GM19455 (cell line): ENCODE measurements at regions not wholly inside any gene's neighbourhood (a gene's known extent, or its start where the extent isn't known, plus 50 kb on each side); places are given as distances from the start of the nearest gene placed in this dataset.

Source experiments
- ATAC-seq: cut with Tn5 transposase; IDR thresholded peaks from one replicate; pipeline ENCODE4 v1.9.1; 2021; ENCODE audit not compliant: unreplicated experiment

DNA sequence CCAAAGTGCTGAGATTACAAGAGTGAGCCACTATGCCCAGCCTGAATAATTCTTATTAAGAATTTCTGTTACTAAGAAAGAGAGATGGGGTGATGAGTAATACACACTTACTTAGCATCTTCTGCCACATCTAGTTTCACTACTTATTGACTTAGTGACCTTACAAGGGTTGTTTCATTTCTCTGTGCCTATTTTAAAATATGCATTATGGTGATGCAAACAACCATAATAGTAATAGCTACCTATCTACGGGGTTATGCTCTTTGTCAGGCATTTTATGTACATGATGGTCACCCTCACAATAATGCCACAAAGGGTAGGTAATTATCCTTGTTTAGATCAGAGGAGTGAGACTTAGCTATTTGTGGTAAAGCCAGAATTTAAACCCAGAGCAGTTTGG lies 499.0 kb upstream of the SGCD start:
- ATAC-seq, result peak; percentile 93

DNA sequence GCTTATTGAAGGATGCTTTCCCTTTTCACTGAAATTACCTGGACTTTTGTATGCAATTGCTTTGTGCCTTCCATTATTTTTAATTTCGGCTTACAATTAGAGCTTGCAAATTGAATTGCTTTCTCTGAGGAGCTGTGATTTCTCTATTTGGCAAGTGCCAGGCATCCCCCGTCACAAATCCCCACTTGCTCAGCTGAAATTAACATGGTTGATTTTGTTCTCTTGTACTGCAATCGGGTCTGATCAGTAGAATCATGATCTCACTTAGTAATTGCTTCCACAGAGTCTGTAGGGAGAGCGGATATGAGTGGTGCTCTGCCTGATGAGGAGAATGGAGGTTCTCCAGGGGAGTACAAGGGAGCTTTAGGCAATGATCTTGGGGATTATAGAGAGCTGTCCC lies 495.5 kb upstream of the SGCD start:
- ATAC-seq, result no peak

DNA sequence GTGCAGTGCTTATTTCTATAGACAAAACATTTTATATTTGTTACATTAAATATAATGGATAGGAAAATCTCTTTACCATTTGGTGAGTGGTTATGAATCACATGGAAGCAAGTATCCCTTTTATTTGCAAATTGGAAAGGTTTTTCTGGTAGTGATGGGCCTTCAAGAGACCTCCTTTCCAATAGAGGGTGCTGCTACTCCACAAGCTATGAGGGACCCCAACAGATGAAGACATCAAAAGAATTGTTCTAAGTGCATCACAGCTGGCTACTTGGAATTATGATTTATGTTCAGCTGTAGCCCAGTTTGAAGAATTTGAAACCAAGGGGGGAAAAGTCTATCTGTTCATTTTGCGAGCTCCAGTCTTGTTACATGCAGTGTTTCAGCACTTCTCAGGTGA lies 493.7 kb upstream of the SGCD start:
- ATAC-seq, result no peak

DNA sequence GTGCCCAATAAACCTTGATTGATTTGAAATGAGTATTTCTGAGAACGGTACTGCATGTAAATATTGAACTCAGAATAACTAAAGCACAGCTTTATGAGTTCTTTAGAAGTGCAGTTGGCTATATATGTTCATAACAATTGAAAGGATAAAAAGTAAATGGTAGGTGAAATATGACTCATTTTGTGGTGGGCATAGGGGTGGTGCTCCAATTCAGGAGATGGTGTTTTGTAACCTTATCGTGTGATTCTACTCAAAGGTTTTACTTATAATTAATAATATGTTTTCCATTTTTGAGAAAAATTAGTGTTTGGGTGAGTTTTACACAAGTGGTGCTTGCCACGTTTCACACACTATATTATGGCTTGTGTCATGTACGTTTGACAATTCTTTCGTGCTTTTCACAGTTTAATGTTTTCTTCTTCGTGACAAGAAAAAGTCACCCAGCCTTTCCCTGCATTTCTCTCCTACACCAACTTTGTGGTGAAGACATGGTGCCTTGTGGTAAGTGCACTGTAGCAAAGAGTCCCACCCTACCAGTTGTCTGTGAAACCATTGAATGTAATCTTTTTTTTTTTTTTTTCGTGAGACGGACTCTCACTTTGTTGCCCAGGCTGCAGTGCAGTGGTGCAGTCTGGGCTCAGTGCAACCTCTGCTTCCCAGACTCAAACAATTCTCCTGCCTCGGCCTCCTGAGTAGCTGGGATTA lies 492.5 kb upstream of the SGCD start:
- no peak for ATAC-seq

DNA sequence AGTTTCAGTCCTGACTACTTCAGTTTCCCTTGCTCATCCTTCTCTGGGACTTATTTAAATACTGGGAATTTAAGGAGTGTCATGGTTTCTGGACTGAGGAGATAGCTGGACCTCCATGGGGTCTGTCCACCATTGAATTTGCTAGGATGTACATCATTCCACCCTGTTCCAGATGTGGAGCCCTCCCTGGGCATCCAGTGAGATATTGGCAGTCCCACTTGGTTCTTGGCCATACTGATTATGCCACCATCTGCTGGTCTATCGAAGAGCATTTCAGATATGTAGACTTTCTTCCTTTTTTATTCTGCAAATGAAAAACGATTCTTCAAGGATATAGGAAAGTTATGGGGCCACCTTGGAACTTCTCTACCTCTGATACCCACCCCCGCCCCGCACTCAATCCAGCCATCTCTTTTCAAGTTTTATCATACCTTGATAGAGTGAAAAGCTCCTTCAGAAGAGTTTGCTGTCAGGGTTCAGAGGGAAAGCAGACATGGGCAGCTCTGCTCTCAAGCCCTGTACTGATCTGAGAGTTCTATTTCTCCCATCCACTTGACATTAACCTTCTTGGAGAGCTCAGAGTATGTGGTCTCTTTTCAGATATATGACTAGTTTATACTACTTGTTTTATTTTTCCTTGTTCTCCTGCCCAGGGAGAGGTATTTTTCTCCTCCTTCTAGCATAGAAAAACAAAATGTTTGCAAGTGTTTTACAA lies 490.7 kb upstream of the SGCD start:
- no peak for ATAC-seq

DNA sequence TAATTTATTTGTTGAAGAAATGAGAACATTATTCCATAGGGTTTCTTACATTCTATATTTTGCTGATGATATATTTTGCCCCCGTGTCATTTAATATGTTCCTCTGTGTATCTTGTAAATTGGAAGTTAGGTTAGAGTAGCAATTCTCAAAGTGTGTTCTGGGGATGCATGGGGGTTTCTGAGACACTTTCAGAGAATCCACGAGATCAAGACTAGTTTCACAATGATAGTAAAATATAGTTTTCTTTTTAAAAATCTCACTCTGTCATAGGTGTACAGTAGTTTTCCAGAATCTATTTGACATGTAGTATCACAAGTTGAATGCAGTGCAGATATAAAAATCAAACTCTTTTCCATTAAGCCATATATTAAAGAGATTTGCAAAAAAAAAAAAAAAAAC lies 488.6 kb upstream of the SGCD start:
- ATAC-seq, result no peak

DNA sequence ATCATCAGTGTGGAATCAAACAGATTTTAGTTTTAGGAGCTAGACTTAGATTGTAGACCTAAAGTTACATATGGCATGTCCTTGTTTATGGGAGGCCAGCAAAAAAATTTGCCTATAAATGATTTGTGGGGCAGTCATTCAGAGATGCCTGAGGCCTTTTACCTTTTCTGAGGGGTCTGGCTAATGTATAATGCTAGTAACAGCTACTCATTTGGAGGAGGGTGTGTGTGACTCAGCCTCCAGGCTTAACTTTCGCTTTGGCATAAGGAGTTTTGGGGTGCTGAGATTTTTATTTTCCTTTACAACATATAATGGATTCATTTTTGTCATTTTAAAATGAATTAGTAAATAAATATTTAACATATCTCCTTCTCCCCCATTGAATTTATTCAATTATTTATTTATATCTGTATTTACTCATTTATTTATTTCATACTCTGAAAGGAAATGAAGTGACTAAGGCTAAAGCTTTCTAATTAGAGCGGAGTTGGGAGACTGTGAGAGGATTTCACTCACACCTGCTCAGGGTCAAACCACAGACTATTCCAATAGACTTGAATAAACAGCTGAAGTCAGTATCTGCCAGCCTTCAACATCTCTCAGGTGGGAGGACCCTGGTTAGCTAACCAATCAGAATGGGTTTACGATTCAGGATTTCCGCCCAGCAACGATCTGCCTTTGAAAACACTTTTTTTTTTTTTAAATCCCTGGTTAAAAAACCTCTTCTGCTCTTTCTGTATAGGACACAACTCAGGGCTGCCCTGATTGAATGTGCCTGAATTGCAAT lies 487.5 kb upstream of the SGCD start:
- no peak for ATAC-seq

DNA sequence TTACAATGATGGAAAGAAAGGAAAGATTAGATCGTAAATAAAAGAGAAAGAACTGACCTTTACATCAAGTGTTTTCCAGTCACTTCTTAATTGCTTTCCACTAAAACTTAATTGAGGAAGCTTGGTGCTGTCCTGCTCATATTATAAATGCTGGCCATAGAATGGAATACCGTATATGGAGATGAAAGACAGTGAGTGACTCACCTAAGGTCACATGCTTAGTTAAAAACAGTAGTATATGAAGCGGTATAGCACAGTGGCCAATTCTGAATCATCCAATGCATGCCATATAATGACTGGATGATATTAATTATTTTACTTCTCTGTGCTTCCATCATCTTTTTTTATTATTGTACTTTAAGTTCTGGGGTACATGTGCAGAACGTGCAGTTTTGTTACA lies 482.4 kb upstream of the SGCD start:
- ATAC-seq, result no peak

DNA sequence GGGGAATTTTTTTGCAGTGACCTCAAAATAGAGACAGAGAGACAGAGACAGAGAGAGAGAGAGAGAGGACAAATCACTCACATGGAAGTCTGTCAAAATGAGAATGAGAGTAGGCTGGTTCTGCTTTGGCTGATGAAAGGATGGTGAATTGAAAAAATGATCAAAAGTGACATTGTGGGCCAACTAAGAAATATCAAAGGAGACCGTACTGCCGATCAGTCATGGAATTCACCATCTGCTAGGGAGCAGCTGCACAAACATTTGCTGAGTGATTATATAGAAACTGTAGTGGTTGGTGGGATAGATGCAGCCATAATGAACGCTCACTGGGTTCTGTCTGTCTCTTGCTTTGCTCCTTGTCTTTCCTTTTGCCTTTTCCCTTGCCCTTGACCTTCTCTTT lies 476.6 kb upstream of the SGCD start:
- no peak for ATAC-seq

DNA sequence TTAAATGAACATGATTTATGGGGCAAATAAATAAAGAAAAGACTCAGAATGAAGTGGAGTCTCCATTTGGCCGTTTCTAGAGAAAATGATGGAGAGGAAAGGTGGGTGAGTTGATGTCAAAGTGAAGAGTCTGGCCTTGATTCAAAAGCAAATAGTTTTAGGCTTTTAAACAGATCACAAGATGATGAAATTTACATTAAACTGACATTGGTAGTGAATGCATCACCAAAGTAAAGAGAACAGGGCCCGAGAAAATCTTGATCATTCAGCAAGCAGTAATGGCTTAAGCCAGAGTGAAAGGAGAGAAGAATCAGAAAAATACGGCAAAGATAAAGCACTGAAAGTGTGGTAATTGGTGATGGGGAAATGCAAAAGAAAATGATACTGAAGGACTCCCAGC lies 460.0 kb upstream of the SGCD start:
- no peak for ATAC-seq

DNA sequence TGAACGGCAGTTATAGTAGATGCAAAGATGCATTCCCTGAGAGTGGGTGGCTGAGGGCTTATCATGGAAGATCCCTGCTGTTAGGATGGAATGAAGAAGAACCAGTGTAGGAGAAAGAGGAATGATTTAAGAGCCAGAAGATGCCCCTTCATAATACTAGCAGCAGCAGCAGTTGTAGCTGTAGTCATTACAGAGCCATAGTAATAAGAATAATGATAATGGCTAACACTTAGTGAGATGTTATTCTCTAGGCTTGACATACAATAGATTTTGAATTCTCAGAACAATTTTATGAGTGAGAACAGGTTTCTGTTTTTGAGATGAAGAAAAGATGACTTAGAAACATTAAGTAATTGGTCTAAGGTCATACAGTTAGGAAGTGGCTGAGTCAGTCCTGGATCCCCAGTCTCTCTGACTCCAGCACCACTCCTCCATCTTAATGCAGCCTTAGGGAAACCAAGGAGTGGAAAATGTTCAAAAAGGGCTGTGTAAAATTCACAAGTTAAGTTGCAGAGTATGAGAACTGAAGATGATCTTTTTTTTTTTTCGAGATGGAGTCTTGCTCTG lies 459.4 kb upstream of the SGCD start:
- no peak for ATAC-seq

DNA sequence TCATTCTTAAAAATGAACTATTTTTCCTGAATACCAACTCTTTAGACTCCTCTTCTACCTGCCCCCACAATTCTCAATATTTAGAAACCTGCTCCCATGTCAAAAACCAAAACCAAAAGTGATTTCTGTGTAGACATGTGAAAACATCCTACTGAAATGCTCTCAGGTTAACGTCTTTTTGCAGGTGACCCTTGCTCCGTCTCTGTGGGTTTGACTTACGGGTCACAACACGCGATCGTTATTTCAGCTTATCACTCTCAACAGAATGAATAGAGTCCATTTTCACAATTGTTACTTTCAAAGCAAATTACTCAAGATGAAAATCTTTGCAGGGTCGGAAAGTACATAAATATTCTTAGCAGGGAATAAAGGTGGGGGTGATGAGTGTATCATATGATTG lies 456.3 kb upstream of the SGCD start:
- ATAC-seq, result no peak

DNA sequence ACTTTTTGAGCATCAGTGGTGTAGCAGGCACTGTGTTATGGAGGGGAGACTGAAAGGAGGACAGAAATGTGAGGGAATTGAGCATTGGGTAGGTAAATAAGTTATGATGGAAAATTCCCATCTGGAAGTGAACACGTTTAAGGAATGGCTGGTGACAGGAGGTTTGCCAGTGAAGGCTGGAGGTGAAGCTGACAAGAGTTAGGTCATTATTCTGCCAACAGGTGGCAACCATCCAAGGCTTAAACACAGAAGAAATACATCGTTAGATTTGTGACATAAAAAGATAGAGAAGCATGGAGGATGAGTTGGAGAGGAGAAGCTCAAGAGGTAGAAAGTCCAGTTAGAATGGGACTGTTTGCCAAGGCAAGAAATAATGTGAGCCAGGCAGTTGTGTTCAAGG lies 455.3 kb upstream of the SGCD start:
- ATAC-seq, result no peak

DNA sequence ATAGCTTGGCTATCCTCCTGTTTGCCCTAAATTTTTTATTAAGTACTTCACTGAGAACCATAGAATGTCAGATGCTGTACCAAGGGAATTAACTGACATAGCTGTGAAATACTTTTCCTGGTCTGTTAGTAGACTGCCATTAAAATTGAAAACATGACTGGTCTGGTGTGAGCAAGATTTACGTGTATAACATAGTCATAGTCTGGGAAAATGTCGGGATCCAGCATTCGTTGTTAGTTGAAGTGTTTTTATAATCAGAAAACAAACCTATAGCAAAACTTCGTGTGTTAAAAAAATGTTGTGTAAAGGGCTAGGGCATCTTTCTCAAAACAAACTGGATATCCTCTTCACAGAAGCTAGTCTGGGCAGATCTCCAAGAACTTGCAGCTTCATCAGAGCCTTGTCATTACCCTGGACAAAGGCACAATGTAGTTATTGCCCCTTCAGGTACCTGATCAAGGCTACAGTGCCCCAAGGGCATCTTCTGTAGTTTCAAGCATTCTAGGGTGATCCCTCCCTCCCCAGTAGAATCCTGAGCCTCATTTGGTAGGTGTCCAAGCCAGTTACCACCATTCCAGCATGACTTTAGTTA lies 454.2 kb upstream of the SGCD start:
- ATAC-seq, result no peak

DNA sequence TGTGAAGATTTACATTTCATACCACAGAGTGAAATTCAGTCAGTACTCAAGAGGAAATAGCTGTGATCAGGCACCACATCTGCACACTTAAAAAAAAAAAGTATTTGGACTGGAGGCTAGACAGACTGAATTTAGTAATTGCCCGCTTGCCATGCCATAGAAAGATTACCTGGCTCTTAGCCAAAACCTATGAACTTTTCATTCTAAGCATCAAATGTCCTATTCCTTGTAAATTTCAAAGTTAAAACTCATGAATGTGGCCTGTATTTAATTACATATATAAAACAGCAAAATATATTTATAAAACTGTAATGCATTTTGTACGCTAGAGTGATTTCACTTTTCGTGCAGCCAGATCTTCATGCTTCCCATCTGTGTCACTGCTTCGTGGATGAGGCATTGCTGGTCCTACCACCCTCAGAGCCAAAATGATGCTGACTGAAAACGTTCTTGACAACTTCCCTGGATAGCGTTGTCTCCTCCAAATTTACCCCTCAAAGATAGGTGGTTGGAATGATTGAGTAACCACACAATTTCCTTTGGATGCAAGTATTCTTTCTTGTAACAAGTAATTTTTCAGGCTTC lies 447.9 kb upstream of the SGCD start:
- ATAC-seq, result no peak

DNA sequence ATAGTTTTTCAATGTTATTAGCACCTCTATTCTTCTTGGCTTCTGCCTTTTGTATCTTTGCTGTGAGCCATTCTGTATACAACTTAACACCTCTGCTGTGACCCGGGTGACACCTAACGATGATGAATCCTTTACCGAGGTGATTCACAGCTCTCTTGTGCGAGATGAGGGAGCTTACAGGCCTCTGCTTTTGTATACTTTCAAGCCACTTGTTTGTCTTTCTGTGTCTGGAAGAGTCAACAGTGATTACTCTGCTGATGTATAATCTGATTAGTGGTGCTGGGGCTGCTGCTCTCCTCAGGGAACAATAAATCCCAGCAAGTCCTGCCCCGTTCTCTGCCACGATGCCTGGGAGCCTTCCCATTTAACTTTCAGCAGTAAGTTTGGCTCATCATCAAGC lies 442.9 kb upstream of the SGCD start:
- no peak for ATAC-seq

DNA sequence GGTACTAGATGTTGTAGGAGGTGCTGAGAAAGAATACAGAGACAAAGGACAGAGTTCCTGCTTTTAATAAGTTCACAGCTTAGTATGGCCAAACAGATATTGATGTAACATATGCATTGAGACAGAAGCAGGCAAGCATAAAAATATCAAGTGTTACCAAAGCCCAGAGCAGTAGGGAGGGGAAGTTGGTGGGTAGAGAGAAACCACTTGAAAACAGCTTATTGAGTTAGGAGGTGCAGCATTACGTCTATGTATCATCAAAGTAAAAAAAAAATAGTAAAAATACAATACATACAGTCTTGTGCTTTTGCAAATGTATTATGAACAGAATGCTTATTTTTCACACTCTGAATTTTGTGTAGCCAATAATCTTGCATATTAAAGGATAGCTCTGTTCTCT lies 441.8 kb upstream of the SGCD start:
- no peak for ATAC-seq

DNA sequence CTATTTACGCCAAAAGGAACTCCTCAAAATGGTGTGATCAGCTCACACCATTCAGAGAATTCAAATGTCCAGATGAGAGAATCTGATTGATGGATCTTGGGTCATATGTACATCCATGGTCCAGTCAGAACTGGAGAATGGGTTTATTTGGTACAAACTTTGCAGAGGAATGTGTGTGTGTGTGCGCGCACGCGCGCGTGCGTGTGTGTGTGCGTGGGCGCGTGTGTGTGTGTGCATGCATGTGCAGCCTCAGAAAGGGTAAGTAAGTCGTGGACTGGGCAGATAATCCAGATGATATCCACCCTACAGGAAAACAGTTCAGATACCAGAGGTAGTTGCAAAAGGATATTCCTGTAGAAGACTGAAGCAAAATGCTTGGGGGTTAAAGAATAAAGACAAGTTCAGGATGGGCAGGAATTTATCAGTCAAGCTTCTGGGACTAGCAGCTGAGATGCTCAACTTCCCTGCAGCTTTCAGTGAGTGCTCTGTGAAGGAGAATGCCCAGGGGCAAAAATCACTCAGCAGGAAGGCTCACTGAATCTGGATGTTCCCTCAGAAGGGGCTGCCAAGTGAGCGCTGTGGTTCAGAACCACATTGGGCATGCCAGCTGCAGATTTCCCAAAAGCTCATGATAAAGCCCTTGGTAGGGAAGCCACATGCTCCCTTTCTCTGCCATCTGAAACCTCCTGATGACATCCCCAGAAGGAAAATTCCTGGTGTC lies 440.5 kb upstream of the SGCD start:
- ATAC-seq, result no peak

DNA sequence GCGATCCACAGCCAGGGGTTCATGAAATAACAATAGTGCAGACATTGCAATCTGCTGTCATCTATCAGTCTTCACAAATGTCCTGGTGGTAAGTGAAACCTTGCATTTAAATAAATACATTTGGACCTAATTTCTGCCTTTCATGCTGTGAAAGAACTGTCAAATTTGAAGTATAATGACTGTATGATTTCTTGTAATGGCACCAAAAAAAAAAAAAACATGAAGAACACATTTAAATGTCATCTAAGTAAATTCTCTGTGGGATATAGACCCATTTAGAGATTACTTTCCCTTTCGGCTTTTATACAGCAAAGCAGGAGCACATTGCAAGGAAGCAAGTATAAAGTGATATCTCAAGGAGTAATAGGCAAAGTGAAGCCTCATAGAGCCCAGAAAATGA lies 431.5 kb upstream of the SGCD start:
- no peak for ATAC-seq

DNA sequence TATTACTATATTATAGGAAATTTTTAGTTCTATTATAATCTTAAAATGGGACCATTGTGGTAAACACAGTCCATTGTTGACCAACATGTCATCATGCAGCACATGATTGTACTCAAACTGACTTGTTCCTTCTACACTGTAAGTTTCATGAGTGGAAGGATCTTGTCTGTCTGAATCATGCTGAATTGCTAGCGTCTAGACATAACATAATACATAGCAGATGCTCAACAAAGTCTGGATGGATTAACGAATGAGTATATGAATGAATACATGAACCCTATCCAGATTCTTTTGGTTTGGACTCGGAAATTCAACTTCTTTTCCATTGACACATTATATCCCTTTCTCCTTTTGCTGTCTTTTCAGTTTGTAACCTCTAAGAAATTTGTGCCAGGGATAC lies 429.2 kb upstream of the SGCD start:
- no peak for ATAC-seq
